ENCODE measurements at regions not wholly inside any gene's neighbourhood (a gene's known extent, or its start where the extent isn't known, plus 50 kb on each side); places are given as distances from the start of the nearest gene placed in this dataset.

DNA sequence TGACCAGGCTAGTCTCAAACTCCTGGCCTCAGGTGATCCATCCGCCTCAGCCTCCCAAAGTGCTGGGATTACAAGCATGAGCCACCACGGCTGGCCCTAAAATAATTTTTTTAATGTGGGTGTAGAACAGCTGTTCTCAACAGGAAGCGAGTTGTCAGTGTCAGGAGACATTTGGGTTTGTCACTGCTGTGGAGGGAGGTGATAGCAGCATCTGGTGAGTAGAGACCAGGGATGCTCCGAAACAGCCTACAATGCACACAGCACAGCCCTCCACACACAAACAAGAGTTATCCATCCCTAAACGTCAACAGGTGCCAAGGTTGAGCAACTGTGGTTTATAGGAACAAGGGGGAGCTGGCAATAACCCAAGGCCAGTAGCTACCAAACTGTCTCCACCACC, 243.4 kb upstream of the STS start:
- peak; percentile 1 for DNase-seq

GRCh38 chrX:6898371-6898770, 249.1 kb upstream of the STS start:
- DNase-seq, result no peak

- DNase-seq, result no peak
Measured at GRCh38 chrX:6891404-6891803, 256.1 kb upstream of the STS start.

DNA sequence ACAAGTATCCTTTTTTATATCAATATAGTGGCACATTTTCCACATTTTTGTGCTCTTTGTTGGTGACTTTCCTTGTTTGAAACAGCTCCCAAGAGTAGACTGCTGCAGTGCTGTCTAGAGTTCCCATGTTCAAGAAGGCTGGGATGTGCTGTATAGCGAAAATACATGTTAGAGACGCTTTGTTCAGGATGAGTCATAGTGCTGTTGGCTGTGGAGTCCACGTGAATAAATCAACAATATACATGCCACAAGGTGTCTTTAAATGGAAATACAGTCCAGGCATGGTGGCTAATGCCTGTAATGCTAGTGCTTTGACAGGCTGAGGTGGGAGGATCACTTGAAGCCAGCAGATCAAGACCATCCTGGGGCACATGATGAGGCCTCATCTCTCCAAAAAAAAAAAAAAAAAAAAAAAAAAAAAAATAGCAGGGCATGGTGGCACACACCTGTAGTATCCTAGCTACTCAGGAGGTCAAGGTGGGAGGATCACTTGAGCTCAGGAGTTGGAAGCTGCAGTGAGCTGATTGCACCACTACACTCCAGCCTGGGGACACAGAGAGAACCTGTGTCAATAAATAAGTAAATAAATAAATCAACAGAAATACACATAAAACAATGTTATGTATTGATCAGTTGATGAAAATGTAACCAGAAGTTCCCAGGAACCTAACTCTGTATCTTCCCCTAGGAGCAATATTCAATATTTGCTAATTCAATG, 256.8 kb upstream of the STS start:
- no peak for DNase-seq

GRCh38 chrX:6885909-6886308, 261.6 kb upstream of the STS start:
- DNase-seq, result peak; percentile 42

DNA sequence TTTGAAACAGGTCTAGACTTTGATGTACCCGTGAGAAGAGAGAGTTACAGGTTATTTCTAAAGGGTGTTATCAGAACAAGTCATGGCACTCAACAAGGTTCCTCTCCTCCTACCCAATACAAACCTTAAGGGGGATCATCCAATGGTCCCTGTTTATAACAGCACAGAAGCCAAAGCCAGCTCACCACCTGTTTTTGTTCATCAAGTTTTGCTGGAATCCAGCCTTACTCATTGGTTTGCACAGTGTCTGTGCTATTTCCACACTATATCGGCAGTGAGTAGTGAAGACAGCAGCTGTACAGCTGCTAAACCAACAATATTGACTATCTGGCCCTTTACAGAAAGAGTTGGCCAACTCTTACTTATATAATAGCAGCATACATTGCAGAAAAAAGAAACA, 262.1 kb upstream of the STS start:
- peak; percentile 25 for DNase-seq

- no peak for DNase-seq
Measured at GRCh38 chrX:6861456-6861855, 286.1 kb upstream of the STS start.

GRCh38 chrX:6857749-6858148, 289.8 kb upstream of the STS start:
- DNase-seq, result peak; percentile 8

- DNase-seq, result no peak
Measured at GRCh38 chrX:6856471-6856870, 291.0 kb upstream of the STS start.

- peak; percentile 1 for DNase-seq
Measured at GRCh38 chrX:6852869-6853268, 294.6 kb upstream of the STS start.

GRCh38 chrX:6852121-6852520, 295.4 kb upstream of the STS start:
- no peak for DNase-seq

GRCh38 chrX:6851140-6851539, 296.4 kb upstream of the STS start:
- DNase-seq, result no peak

GRCh38 chrX:6849716-6850414, 297.6 kb upstream of the STS start:
- DNase-seq, result no peak

DNA sequence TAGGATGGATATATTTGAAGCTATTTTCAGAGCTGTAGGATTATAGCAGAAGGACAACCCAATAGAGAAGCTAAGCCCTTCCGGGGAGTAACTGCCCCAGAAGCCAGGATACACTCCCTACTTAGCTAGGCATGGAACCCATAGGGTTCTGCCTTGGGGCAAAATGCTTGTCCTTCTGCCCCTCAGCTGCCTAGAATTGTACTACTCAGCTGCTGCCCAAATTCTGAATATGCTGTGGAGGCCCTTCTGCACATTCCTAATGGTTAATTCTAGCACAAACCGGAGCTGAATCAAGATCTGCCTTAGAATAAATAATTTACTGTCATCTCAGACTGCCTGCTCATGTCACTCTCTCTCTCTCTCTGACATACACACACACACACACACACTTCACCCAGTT, 297.7 kb upstream of the VCX3A start:
- no peak for DNase-seq

GRCh38 chrX:6826856-6827255, 291.9 kb upstream of the VCX3A start:
- no peak for DNase-seq

- no peak for DNase-seq
Measured at GRCh38 chrX:6821730-6822129, 286.8 kb upstream of the VCX3A start.

DNA sequence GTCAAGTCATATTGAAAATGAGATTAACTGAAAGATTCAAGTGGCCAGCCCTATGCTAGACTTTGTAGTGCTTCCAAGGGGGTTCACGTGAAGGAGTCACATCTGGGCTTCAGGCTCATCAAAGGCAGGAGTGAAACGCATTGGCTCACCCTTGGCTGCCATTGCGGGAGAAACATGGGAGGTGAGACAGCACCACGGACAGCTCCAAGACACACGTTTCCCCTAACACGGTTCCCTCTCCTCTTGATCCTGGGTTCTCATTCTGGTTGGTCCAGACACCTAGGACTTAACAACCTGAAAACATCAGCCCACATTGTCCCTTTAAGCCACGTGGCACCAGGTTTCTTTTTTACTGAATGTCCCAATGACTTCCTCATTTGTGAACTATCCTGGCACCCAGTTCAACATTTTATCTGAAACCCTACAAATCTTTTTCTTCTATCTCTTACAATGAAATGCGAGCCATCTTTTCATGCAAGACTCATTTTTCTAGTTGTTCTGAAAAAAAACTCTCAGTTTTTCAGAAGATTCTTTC, 279.0 kb upstream of the VCX3A start:
- no peak for DNase-seq

DNA sequence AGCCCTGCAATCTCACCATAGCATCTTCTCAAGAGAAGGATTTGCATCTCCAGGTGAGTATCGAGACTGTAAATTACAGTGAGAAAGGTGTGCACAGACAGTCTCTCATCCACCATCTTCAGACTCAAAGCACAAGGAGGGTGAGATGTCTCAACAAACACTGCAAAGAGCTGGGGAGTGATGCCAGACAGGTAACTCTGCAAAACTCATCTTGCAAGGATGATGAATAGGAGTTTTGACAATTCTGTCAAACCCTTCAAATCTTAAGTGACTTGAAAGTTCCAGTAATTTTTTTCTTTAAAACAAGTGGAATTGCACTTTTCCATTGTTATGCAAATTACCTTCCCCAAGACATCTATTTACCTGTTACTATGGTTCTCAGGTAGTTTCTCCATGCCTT, 277.2 kb upstream of the VCX3A start:
- no peak for DNase-seq

DNA sequence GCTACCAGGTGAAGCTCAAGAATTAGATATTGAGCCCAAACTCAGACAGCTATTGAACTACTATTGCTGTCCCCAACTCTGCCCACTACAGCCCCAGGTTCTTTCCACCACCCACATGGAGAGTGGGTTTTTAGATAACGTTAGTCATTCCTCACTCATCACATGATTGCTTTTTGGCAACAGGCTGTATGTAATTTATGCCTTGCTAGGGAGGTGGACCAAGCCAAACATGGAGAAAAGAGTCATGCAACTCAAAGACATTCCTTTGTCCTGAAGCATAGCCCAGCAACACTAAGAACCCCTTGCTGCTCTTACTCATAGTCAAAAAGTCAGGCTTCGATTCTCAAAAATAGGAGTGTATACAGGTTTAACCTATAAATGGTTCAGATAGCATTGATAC, 275.9 kb upstream of the VCX3A start:
- no peak for DNase-seq

GRCh38 chrX:6803607-6804006, 268.7 kb upstream of the VCX3A start:
- no peak for DNase-seq

DNA sequence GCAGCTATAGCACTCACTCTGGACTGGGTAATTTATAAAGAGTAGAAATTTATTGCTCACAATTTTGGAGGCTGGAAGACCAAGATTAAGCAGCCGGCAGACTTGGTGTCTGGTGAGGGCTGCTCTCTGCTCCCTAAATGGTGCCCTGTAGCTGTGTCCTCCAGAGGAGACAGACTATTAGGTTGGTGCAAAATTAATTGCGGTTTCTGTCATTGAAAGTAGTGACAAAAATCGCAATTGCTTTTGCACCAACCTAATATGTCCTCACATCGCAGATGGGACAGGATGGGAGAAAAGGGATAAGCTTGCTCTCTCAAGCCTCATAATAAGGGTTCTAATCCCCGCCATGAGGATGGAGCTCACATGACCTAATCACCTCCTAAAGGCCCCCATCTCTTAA, 258.1 kb upstream of the VCX3A start:
- no peak for DNase-seq

DNA sequence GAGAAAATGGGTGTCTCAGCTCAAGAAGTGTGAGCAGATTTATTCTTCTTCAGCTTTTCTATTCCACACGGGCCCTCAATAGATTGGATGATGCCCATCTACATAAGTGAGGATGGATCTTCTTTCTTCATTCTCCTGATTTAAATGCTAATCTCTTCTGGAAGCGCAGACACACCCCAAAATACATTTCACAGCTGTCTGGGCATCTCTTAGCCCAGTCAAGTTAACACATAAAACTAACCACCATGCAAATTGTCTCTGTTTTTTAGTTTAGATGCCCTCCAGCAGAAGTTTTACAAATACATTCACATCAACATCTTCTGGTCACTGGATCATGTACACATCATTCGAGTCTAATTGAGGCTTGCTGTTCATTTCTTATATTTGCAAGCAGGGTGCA, 249.0 kb upstream of the VCX3A start:
- DNase-seq, result no peak

DNA sequence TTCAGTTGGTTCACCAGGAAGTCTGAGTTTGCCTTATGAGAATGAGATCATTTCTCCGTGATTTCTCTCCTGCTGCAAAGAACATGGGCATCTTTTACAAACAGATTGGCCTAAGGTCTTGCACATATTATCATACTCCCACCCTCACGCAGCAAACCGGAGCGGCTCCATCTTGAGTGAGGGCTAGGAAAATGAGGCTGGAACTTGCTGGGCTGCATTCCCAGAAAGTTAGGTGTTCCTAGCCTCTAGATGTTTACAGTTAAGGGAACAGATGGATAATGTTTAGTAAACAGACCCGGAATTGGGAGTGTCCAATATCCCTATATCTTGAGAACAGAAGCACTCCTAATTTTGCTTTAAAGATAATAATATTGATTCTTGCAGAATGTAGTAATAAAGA, 247.9 kb upstream of the VCX3A start:
- DNase-seq, result no peak

Measured in NCI-H69 (cell line).